ENCODE measurements at regions not wholly inside any gene's neighbourhood (a gene's known extent, or its start where the extent isn't known, plus 50 kb on each side); places are given as distances from the start of the nearest gene placed in this dataset.

- TF ChIP-seq GATA2 (IDR thresholded peaks at IDR 0.05; ENCODE audit: low read depth, low read length) (no peak), GATA3 (IDR thresholded peaks at IDR 0.05; ENCODE audit: low read depth, low read length) (no peak)
These were observed 128.7 kb downstream of the CRYAA start for GRCh38 chr21:43297391-43297981.
